Sigmoid colon (tissue), 4 donors: ENCODE measurements at regions not wholly inside any gene's neighbourhood (a gene's known extent, or its start where the extent isn't known, plus 50 kb on each side); places are given as distances from the start of the nearest gene placed in this dataset.

Experiments
- EP300 ChIP-seq, 4 donors: sonication (generic); formaldehyde crosslinking; IDR thresholded peaks; one replicate each; pipeline ENCODE4 v1.6.1; 2017; ENCODE audit warnings: antibody characterized with exemption in 4 of 4
- POLR2A ChIP-seq, 2 donors: fragments of 450-650 bp; IDR thresholded peaks; one replicate each; pipeline ENCODE4 v1.6.1; 2016; ENCODE audit warnings: antibody characterized with exemption in 2 of 2, mild to moderate bottlenecking in 2 of 2, moderate library complexity in 2 of 2
- POLR2AphosphoS5 ChIP-seq, 4 donors: sonication (generic); formaldehyde crosslinking; IDR thresholded peaks; one replicate each; pipeline ENCODE4 v1.6.1; 2017; ENCODE audit warnings: antibody characterized with exemption in 4 of 4
- TF ChIP-seq, protein P1 (sequence below), 4 experiments: fragments of 450-650 bp in 3 of 4; fragments of 200-600 bp in 1 of 4; IDR thresholded peaks; one replicate each; pipeline ENCODE4 v1.5.1; 2016 to 2019; ENCODE audit warnings: antibody characterized with exemption in 4 of 4, mild to moderate bottlenecking in 3 of 4, moderate library complexity in 2 of 4

- TF ChIP-seq, protein P1, sequence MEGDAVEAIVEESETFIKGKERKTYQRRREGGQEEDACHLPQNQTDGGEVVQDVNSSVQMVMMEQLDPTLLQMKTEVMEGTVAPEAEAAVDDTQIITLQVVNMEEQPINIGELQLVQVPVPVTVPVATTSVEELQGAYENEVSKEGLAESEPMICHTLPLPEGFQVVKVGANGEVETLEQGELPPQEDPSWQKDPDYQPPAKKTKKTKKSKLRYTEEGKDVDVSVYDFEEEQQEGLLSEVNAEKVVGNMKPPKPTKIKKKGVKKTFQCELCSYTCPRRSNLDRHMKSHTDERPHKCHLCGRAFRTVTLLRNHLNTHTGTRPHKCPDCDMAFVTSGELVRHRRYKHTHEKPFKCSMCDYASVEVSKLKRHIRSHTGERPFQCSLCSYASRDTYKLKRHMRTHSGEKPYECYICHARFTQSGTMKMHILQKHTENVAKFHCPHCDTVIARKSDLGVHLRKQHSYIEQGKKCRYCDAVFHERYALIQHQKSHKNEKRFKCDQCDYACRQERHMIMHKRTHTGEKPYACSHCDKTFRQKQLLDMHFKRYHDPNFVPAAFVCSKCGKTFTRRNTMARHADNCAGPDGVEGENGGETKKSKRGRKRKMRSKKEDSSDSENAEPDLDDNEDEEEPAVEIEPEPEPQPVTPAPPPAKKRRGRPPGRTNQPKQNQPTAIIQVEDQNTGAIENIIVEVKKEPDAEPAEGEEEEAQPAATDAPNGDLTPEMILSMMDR (IDR thresholded peaks at IDR 0.05) = no peak
- no peak for TF ChIP-seq POLR2A (IDR thresholded peaks at IDR 0.05)
- no peak for TF ChIP-seq POLR2AphosphoS5 (IDR thresholded peaks at IDR 0.05)
- TF ChIP-seq EP300 (IDR thresholded peaks at IDR 0.05) = no peak
Observed at GRCh38 chr5:164482351-164482750, 976.9 kb downstream of the MAT2B start.
